NOMO-1 (cell line): ENCODE measurements at regions not wholly inside any gene's neighbourhood (a gene's known extent, or its start where the extent isn't known, plus 50 kb on each side); places are given as distances from the start of the nearest gene placed in this dataset.
"Not testable (repeated sequence)": the region's sequence is repeated elsewhere in the genome, so short reads cannot be mapped to it uniquely, and the experiment has no call there.

Source experiments
- DNase-seq, 2 experiments: peaks; one replicate each; lab custom pipeline; 2025; ENCODE audit not compliant: unreplicated experiment in 2 of 2; lab: John Stamatoyannopoulos, UW

- no peak for DNase-seq
Observed at GRCh38 chr11:16542353-16542752, 186.0 kb upstream of the SOX6 start.

- DNase-seq = no peak
Observed at GRCh38 chr11:16536513-16536912, 180.2 kb upstream of the SOX6 start.

- no peak for DNase-seq
Observed at GRCh38 chr11:16528639-16529038, 172.3 kb upstream of the SOX6 start.

- DNase-seq = no peak
Observed at GRCh38 chr11:16527525-16528246, 171.3 kb upstream of the SOX6 start.

GRCh38 chr11:16526947-16527346 is 170.6 kb upstream of the SOX6 start:
- DNase-seq = no peak

- not testable (repeated sequence) for DNase-seq
Observed at GRCh38 chr11:16520713-16521112, 164.4 kb upstream of the SOX6 start.

- no peak for DNase-seq
Observed at GRCh38 chr11:16512899-16513241, 156.5 kb upstream of the SOX6 start.

- DNase-seq = no peak
Observed at GRCh38 chr11:16512198-16512898, 156.0 kb upstream of the SOX6 start.

- DNase-seq = no peak
Observed at GRCh38 chr11:16511116-16512114, 155.1 kb upstream of the SOX6 start.

- DNase-seq = no peak
Observed at GRCh38 chr11:16505481-16505880, 149.1 kb upstream of the SOX6 start.

GRCh38 chr11:16503891-16504290 is 147.5 kb upstream of the SOX6 start:
- not testable (repeated sequence) for DNase-seq

GRCh38 chr11:16494918-16495691 is 138.8 kb upstream of the SOX6 start:
- DNase-seq = no peak

- no peak for DNase-seq
Observed at GRCh38 chr11:16484434-16484833, 128.1 kb upstream of the SOX6 start.

- DNase-seq = no peak
Observed at GRCh38 chr11:16474659-16475058, 118.3 kb upstream of the SOX6 start.

- DNase-seq = no peak
Observed at GRCh38 chr11:16469968-16470367, 113.6 kb upstream of the SOX6 start.

GRCh38 chr11:16468735-16469453 is 112.5 kb upstream of the SOX6 start:
- DNase-seq = no peak

GRCh38 chr11:16460508-16460907 is 104.2 kb upstream of the SOX6 start:
- DNase-seq = no peak

- no peak for DNase-seq
Observed at GRCh38 chr11:16456366-16456765, 100.0 kb upstream of the SOX6 start.

- DNase-seq = no peak
Observed at GRCh38 chr11:16454289-16454863, 98.0 kb upstream of the SOX6 start.
